GM21360 (cell line): ENCODE measurements at regions not wholly inside any gene's neighbourhood (a gene's known extent, or its start where the extent isn't known, plus 50 kb on each side); places are given as distances from the start of the nearest gene placed in this dataset.
A peak's percentile ranks its signal among the peaks of the same experiment; 100 is the strongest.
"Not testable (repeated sequence)": the region's sequence is repeated elsewhere in the genome, so short reads cannot be mapped to it uniquely, and the experiment has no call there.

Experiments
- ATAC-seq: cut with Tn5 transposase; IDR thresholded peaks from one replicate; pipeline ENCODE4 v1.9.1; 2021; ENCODE audit warnings: mild to moderate bottlenecking, moderate library complexity; ENCODE audit not compliant: unreplicated experiment

DNA sequence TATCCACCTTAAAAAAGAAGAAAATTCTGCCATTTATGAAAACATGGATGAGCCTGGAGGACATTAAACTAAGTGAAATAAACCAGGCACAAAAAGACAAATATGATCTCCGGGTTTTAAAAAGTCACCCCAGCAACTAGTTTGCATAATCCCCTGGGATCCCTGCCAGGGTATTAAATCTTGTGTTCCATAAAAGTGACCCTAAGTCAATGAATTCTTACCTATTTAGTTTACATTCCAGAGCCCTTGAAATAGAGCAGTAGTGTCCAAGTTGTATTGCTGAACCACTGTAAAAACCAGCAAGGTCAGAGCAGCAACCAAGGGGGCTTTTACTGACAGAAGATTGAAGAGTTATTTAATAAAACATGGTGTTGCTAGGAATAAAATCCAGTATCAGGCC is 716.8 kb upstream of the BCHE start:
- no peak for ATAC-seq

DNA sequence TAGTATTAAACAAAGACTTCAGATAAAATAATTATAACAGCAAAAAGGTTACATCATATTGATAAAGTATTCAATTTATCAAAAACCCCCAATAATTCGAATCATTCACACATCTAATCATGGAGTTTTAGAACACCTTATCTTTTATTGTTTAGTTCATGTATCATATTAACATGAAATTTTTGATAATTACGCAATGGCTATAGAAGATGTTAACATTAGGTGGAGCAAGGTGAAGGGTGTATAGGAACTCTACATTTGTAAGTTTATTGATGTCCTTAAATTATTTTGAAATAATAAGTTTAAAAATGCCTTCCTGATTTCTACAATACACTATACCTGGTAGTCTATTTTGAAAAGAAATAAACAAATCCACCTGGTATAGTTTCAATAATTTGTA is 696.5 kb upstream of the BCHE start:
- no peak for ATAC-seq

DNA sequence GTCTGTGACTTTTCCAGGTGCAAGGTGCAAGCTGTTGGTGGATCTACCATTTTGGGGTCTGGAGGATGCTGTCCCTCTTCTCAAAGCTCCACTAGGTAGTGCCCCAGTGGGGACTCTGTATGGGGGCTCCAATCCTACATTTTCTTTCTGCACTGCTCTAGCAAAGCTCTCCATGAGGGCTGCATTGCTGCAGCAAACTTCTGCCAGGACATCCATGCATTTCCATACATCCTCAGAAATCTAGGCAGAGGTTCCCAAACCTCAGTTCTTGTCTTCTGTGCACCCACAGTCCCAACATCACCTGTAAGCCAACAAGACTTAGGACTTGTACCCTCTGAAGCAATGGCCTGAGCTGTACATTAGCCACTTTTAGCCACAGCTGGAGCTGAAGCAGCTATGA is 694.5 kb upstream of the BCHE start:
- no peak for ATAC-seq

DNA sequence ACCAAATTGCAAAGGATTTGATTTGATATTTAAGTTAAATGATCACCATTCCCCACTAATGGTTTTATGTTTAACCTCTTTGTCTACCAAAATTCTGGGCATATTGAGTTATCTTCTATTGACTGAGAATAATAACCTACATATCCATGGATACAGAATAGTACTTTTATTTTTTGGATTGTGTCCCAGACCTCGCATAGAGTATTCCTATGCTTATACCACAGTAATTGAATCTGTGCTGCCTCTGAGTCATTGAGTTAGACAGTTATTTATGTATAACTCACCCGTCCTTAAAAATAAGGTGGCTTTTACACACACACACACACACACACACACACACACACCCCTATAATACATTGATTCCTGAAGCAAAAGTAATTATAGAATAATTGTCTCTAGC is 690.1 kb upstream of the BCHE start:
- ATAC-seq, result no peak

DNA sequence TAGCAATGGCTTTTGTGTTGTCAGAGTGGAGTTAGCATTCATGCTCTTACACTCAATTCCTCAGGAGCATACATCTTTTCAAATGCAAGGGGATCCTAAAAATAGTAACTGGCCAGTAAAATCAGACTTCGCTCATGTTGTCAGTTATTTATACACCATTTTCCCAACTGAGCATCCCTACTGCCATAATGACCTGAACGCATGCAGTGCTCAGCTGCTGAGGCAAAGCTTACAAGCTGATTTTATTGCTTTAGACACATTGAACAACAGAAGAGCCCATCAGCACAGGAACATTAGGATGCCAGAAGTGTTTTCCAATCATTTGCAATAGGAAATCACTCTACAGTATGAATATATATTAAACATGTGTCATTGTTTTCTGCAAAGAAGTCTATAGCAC is 689.7 kb upstream of the BCHE start:
- no peak for ATAC-seq

DNA sequence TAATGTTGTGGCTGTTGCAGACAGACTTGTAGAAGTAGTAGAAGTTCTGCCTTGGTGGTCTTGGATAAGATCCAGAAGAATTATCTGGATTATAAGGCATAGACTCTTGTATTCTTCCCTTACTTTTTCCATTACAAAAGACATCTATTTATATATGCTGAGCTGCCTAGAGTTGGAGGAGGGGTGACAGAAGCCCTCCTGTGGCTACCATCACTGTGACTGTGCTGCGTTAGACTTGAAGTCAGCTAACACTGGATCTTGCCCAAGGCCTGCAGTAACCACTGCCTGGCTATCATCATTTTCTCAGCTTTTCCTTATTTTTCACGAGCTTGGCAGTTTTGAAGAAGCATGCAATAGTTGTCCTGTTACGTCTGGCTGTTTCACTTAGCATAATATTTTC is 684.8 kb upstream of the BCHE start:
- ATAC-seq, result no peak

DNA sequence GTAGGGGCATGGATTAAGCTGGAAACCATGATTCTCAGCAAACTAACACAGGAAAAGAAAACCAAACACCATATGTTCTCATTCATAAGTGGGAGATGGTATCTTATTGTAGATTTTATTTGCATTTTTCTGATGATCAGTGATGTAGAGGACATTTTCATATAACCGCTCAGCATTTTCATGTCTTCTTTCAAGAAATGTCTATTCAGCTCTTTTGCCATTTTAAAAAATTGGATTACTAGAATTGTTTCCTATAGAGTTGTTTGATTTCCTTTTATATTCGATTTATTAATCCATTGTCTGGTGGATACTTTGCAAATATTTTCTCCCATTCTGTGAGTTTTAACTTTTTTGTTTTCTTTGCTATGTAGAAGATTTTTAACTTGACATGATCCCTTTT is 682.2 kb upstream of the BCHE start:
- ATAC-seq, result no peak

DNA sequence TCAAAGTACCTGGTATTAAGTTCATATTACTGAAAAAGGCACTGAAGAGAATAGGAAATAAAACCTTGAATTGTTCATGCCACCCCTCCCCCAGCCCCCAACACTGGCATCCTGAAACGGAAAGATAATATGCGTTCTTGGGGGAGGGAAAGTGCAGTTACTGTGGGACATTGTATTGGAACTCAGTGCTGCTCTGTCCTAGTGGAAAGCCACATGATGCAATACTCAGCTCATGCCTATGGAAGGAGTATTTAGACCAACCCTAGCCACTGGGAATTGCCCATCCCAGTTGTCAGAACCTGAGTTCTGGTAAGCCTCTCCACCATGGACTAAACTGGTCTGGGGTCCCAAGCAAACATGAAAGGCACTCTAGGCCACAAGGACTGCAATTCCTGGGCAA is 680.8 kb upstream of the BCHE start:
- ATAC-seq, result no peak

DNA sequence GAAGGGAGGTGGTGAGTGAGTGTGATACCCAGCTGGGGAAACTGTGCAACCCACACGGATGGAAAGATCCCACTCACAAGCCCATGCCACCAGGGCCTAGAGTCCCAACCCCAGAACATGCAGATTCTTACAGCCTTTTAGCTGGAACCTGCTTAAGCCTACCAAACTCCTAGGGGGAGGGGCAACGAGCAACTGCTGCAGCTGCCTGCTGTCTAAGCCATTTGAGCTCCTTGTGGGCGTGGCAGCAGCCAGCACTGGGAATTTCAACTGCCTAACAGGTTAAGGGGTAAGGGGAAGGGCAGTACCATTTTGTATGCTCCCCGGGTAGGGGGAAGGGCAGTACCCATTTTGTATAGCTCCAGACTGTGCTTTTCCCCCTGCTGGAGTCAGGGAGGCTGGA is 673.2 kb upstream of the BCHE start:
- ATAC-seq, result no peak

DNA sequence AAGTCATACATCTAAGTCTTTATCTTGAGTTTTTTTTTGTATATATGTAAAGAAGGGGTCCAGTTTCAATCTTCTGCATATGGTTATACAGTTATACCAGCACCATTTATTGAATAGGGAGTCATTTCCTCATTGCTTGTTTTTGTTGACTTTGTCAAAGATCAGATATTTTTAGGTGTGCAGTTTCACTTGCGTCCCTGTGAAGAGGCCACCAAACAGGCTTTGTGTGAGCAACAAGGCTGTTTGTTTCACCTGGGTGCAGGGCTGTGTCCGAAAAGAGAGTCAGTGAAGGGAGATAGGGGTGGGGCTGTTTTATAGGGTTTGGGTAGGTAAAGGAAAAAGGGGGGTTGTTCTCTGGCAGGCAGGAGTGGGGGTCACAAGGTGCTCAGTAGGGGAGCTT is 663.2 kb upstream of the BCHE start:
- not testable (repeated sequence) for ATAC-seq

DNA sequence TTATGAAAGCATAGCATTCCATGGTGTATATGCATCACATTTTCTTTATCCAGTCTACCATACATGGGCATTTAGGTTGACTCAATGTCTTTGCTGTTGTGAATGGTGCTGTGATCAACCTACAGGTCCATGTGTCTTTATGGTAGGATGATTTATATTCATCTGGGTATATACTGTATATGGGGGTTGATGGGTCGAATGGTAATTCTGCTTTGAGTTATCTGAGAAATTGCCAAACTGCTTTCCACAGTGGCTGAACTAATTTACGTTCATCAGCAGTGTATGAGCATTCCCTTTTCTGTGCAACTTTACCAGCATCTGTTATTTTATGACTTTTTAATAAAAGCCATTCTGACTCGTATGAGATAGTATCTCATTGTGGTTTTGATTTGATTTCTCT is 662.4 kb upstream of the BCHE start:
- ATAC-seq, result no peak

DNA sequence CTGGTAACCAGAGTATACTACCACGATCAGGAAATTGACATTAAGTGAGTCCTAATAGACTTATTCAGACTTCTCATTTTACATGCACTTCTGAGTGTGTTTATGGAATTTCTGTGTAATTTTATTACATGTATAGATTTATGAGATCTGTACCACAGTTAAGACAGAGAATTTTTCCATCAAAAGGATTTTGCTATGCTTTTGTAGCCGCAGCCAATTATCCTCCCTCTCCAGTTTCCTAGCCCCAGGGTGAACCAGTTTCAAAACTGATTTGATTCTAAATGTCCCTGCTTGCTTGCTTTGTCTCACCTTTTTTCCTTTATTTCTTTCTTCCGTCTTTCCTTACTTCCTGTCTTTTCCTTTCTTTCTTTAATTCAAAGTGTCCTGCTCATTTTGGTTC is 661.2 kb upstream of the BCHE start:
- ATAC-seq, result no peak

DNA sequence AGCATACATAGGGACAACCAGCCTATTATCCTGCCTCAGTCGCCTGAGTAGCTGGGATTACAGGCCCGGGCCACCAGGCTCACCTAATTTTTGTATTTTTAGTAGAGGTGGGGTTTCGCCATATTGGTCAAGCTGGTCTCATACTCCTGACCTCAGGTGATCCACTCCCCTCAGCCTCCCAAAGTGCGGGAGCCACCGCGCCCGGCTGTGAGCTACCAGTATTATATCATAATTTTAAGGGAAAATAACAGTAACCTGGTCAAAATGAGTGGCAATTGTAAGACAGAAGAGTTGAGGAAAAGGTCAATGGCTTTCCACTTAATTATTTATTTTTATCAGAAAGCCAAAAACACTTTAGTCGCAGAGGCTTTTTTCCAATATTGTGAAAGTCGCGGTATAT is 652.6 kb upstream of the BCHE start:
- no peak for ATAC-seq

DNA sequence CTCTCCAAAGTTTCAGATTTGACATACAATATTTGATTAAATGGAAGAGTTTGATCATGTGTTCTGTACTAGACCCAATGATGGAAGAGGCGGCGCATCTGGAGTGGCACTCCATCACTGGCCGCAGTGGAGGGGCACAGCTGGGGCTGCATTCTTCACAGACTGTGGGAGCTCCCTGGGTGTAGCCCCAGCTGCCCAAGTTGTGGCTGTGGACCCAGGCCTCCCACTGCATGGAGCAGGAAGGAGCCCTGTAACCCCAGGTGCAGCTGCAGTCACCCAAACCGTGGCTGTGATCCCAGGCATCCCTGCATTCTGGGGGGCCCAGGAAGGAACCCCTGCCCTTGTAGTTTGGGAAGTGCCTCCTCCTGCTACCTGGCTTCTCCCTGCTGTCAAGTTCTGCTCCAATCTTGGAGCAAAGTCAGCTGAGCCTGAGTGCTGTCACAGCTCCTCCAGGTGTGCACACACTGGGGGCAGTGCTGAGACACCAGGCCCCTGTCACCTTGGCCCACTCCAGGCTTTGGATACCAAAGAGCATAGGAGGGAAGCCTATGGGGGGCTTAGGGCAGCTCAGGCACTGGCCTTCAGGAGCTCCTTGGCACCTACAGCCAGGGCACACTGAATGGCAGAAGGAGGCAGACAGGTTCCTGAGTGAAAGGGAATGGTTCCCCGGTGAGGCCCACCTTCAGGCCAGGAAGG is 651.9 kb upstream of the BCHE start:
- ATAC-seq, result no peak

DNA sequence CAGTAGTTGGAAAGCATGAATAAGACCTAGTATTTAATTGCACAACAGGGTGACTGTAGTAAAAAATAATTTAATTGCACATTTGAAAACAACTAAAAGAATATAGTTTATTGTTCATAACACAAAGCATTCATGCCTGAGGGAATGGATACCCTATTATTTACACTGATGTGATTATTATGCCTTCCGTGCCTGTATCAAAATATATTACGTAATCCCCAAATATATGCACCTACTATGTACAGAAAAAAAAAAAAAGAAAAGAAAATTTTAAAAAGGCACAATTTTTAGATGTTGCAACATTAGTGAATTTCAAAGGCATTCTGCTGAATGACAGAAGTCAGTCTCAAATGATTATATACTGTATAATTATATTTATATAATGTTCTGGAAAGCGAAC is 647.2 kb upstream of the BCHE start:
- no peak for ATAC-seq

DNA sequence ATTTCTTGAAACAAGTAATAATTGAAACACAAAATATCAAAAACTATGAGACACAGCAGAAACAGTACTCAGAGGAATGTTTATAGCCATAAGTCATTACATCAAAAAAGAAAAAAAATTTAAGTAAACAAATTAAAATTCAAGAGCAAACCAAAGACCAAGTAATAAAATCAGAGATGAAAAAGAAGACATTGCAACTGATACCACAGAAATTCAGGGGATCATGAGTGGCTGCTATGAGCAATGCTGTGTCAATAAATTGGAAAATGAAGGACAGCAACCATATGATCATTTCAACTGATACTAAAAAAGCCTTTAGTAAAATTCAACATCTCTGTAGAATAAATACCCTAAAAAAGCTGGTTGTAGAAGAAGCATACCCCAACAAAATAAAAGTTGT is 644.1 kb upstream of the BCHE start:
- ATAC-seq, result no peak

DNA sequence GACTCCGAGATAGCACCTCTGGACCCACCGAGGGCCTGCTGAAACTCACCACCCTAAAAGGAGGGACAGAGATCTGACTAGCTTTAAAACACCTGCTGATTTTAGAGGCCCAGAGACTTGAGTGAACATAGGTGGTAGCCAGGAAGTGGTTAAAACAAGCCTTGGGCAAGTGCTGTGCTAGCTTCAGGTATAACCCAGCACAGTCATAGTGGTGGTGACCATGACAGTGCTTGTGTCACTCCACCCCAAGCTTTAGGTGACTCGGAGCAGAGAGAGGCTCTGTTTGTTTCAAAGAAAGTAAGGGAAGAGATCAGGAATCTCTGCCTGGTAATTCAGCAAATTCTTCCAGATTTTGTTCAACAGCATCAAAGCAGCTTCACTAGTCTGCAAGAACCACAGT is 641.1 kb upstream of the BCHE start:
- ATAC-seq, result no peak

DNA sequence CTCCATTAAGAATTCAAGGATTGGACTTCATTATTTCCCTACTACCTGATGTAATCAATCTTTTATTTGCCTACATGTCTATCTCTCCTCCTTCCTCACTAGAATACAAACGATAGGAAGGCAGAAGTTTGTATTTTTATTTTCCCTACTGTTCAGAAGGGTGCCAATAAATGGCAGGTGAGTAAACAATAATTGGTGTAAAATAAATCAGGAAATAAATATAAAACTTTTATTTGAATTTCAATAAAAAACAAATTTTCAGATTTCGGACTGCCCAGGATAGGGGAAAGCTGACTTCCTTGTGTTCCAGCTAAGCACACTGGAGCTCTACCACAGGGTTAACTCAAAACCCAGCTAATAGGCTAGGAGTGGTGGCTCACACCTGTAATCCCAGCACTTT is 636.3 kb upstream of the BCHE start:
- ATAC-seq, result no peak

DNA sequence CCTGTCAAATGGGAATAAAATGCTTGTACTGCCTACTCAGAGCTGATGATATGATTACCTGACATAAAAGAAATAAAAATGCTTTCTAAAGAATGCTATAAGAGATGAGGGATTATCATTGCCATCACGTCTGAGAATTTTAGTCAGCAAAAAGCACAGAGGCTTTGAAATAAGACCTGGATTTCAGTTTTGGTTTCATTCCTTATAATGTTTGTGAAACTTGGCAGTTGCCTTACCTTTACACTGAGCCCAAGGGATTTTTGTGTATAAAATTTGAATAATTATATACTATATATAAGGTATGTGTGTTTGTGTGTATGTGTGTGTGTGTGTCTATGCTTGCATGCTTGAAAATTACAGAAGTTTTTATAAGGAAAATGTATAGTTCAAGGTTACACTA is 634.8 kb upstream of the BCHE start:
- ATAC-seq, result peak; percentile 57

DNA sequence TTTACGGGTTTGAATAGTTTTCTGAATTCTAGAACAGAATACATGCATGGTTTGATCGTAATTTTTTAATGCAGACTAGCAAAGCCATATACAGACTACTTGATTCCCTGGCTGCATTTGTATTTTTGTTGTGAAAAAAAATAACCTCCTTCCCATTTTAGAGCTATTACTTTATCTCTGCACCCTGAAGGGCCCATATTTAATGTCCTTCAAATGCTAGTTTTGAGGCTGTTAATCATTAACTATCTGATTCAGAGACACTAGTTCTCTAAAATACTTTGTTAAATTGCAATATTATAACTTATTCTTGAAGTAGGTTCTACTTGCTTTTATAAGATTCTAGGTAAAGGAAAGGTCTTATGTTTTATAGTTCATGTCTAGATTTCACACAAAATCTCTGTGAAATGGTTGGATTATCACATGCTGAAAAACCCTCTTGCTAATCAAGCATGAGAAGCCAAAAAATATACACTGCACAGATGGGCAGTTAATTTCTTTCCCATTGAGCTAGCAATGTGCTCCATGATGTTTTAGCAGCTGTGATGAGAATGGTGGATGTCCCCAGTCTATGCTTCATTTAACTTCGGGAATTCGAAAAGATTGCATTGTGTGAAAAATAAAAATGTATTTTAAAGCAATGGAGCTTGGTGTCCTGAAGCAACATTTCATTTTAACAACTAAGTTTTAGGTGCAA is 634.0 kb upstream of the BCHE start:
- ATAC-seq, result no peak

DNA sequence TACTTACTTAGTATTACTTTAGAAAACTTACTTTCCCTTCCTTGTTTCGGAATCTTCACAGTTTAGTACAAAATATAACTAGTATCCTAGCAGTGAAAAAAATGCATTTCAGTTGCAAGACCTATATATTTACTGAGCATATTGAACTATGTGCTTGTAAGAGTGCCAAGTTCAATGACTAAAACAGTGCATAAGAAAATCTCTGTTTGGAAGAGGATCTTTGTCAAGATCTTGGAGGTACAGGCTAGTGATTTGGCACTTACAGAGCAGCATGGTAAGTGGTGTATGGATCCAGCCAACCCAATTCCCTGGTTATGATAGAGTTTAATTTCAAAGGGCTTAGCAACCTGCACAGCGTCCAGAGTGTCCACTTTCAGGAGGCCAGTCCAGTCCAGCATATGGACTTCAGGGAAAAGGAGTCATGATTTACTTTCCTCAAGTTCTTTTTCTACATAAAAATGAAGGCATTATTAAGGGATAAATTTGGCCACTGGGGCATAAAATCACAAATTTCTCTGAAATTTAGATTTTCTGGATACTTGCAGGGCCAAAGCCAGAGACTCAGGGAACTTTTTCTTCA is 625.8 kb upstream of the BCHE start:
- no peak for ATAC-seq

DNA sequence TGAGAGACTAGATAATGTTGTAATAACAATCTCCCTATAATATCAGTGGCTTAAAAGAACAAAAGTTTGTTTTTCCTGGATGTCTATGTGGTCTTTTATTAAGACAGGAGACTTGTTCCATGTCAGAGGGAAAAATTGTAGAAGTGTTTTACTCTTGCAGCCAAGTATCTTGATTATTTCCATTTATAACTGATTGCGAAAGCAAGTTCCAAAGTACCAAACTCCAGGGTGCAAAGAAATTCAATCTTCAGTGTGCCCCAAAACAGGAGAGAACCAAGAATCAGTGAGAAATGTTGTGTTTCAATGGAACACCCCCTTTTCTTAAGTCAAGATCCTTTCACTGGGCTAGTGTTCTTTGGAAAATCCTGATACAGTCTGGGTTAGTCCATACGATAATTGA is 624.4 kb upstream of the BCHE start:
- ATAC-seq, result no peak

DNA sequence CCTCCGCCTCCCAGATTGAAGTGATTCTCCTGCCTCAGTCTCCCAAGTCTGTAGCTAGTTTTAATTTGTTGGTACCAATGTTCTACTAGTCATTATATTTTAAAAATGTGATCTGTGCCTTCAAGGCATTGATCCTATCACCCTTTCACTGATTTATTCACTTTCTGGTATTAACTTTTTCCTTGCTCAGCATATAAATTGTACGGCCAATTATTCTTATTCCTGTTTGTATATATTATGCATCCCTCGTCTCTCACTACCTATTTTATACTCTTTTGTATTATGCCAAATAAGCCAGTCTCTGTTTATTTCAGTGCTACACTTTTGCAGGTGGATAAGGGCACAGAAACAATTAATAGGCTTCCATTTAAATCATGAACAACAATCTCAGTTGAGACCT is 620.2 kb upstream of the BCHE start:
- ATAC-seq, result no peak
